ENCODE measurements at regions not wholly inside any gene's neighbourhood (a gene's known extent, or its start where the extent isn't known, plus 50 kb on each side); places are given as distances from the start of the nearest gene placed in this dataset.

GRCh38 chr1:18005238-18005637, 102.4 kb upstream of the IGSF21 start:
- Histone ChIP-seq H4K91ac (replicated peaks; ENCODE audit: insufficient read length, low read length) (no peak overlapping the region), H3K4me1 (replicated peaks in 1 of 4; ENCODE audit: control insufficient read depth in 3 of 4, insufficient read depth in 4 of 4, low read length in 3 of 4) (peaks cover 5 to 10% (median 5%) of the 10 kb centered on the region in 4 experiments), H3K23ac (ENCODE audit: insufficient read length) (no peak overlapping the region), H2AK5ac (ENCODE audit: low read depth, low read length) (no peak overlapping the region), H3K23me2 (ENCODE audit: low read depth, low read length) (no peaks in the 10 kb centered on the region), H2BK120ac (replicated peaks; ENCODE audit: low read depth, low read length) (no peak overlapping the region), H2AFZ (ENCODE audit: low read length) (no peak overlapping the region), H2BK15ac (ENCODE audit: low read length) (no peak overlapping the region), H2BK12ac (ENCODE audit: low read depth, low read length) (no peak overlapping the region), H3K18ac (ENCODE audit: extremely low read depth, low read length) (no peak overlapping the region), H3K27ac (ENCODE audit: low read depth, low read length) (no peak overlapping the region), H3K56ac (replicated peaks; ENCODE audit: insufficient read length, low read depth, low read length) (no peak overlapping the region), H3K14ac (ENCODE audit: insufficient read length) (no peak overlapping the region), H4K8ac (ENCODE audit: extremely low read depth, insufficient read depth, low read length) (no peak overlapping the region), H3K9ac (replicated peaks in 1 of 4; ENCODE audit: extremely low read depth in 1 of 4, low read depth in 3 of 4, low read length in 3 of 4) (no peak overlapping the region), H3K4ac (replicated peaks; ENCODE audit: insufficient read length, low read depth, low read length) (no peak overlapping the region), H2BK20ac (ENCODE audit: low read length) (0 out of 2 replicates have a peak overlapping the region, but pooled peaks have one; percentile 36), H3K79me1 (ENCODE audit: low read depth, low read length) (no peaks in the 10 kb centered on the region), H3K4me3 (ENCODE audit: extremely low read depth in 1 of 4, insufficient read depth in 2 of 4, low read depth in 3 of 4, low read length in 4 of 4) (no peak overlapping the region), H4K20me1 (replicated peaks in 1 of 2; ENCODE audit: control insufficient read depth in 1 of 2, insufficient read depth in 2 of 2, low read length in 2 of 2) (no peaks in the 10 kb centered on the region), H3K36me3 (ENCODE audit: control insufficient read depth in 2 of 4, insufficient read depth in 4 of 4, low read length in 3 of 4) (no peaks in the 10 kb centered on the region), H2BK5ac (ENCODE audit: low read depth, low read length) (no peak overlapping the region), H3K4me2 (ENCODE audit: insufficient read depth in 1 of 2, low read depth in 2 of 2, low read length in 2 of 2) (no peak overlapping the region), H3K9me3 (ENCODE audit: insufficient read depth in 2 of 2, low read depth in 1 of 2, low read length in 1 of 2) (no peaks in the 10 kb centered on the region), H3K79me2 (ENCODE audit: control insufficient read depth in 1 of 2, insufficient read depth in 2 of 2, low read length in 2 of 2) (no peaks in the 10 kb centered on the region), H4K5ac (ENCODE audit: insufficient read length, low read depth, low read length) (no peak overlapping the region), H3K27me3 (replicated peaks in 1 of 4; ENCODE audit: control insufficient read depth in 3 of 4, extremely low read depth in 1 of 4, insufficient read depth in 3 of 4, low read length in 3 of 4) (no peaks in the 10 kb centered on the region; a peak in 2 of 7 replicates)
- no peak for DNase-seq (ENCODE audit: low read depth in 1 of 2, low spot score in 2 of 2)
- ChIA-PET CTCF (ENCODE audit: partially characterized antibody) (interaction anchor here (0.9 to 2.5 kb wide), 6 partner anchors 9 to 228 kb away, joined by 3 to 13 read pairs (median 4); no protein-coding TSS in a partner anchor), POLR2A (ENCODE audit: partially characterized antibody) (no interaction called here)
- WGBS, 2 experiments (ENCODE audit: extremely low coverage in 1 of 2, insufficient coverage in 1 of 2, insufficient read length in 1 of 2, insufficient replicate concordance in 2 of 2, low coverage in 1 of 2, low lambda C conversion rate in 2 of 2, missing lambda C conversion rate in 1 of 2), result 100% methylated on average over 2 of the region's 2 CpGs; no CpG with 5 or more reads in 1 of the 2 experiments
- no peak for FAIRE-seq
- TF ChIP-seq GTF2F1 (IDR thresholded peaks at IDR 0.05; ENCODE audit: borderline replicate concordance, low read depth, low read length), result no peak
- no peak for TF ChIP-seq PHF8 (conservative IDR thresholded peaks at IDR 0.05; ENCODE audit: low read depth, low read length)
- TF ChIP-seq KDM1A (IDR thresholded peaks at IDR 0.05; ENCODE audit: borderline replicate concordance, low read length), result no peak
- TF ChIP-seq HDAC2 (IDR thresholded peaks at IDR 0.05; ENCODE audit: borderline replicate concordance in 1 of 2, low read depth in 2 of 2, low read length in 2 of 2), result no peak
- TF ChIP-seq NRF1 (IDR thresholded peaks at IDR 0.05; ENCODE audit: low read depth, low read length), result no peak
- TF ChIP-seq ZNF274 (IDR thresholded peaks at IDR 0.05; ENCODE audit: borderline replicate concordance, extremely low read depth, low read length), result no peak
- TF ChIP-seq SP1 (IDR thresholded peaks at IDR 0.05; ENCODE audit: low read depth, low read length), result no peak
- TF ChIP-seq ATF2 (IDR thresholded peaks at IDR 0.05; ENCODE audit: low read length), result no peak
- no peak for TF ChIP-seq TAF7 (optimal IDR thresholded peaks at IDR 0.05; ENCODE audit: borderline replicate concordance, low read depth, low read length)
- TF ChIP-seq CHD2 (IDR thresholded peaks at IDR 0.05; ENCODE audit: low read length), result no peak
- no peak for TF ChIP-seq FOSL1 (IDR thresholded peaks at IDR 0.05; ENCODE audit: insufficient read depth, low read depth, low read length)
- no peak for TF ChIP-seq CBX8 (IDR thresholded peaks at IDR 0.05; ENCODE audit: borderline replicate concordance, low read depth, low read length)
